Germinal center (tissue), 1 donor: ENCODE measurements at regions not wholly inside any gene's neighbourhood (a gene's known extent, or its start where the extent isn't known, plus 50 kb on each side); places are given as distances from the start of the nearest gene placed in this dataset.
"Not testable (repeated sequence)": the region's sequence is repeated elsewhere in the genome, so short reads cannot be mapped to it uniquely, and the experiment has no call there.

Source experiments
- DNase-seq: peaks from one replicate; pipeline ENCODE4 v3.0.0; 2012; ENCODE audit warnings: mixed read lengths, low spot score

DNA sequence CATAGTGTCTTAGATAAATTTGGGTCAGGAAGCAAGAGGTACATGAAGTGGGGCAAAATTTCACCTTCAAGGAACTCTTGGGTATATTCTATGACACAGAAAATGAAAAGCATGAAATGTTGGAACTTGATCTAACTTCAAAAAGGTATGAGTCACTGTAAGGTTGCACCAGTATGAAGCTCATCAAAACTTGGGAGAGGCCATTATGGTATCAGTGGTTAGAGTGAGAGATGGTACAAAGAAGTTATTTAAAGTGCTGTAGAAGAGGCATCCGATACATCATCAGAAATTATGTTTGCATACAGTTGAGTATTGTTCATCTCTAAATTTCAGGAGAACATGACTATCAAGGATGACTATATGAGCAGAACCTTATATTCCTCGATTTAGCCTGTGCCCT is 302.9 kb upstream of the SUCLG2 start:
- no peak for DNase-seq

DNA sequence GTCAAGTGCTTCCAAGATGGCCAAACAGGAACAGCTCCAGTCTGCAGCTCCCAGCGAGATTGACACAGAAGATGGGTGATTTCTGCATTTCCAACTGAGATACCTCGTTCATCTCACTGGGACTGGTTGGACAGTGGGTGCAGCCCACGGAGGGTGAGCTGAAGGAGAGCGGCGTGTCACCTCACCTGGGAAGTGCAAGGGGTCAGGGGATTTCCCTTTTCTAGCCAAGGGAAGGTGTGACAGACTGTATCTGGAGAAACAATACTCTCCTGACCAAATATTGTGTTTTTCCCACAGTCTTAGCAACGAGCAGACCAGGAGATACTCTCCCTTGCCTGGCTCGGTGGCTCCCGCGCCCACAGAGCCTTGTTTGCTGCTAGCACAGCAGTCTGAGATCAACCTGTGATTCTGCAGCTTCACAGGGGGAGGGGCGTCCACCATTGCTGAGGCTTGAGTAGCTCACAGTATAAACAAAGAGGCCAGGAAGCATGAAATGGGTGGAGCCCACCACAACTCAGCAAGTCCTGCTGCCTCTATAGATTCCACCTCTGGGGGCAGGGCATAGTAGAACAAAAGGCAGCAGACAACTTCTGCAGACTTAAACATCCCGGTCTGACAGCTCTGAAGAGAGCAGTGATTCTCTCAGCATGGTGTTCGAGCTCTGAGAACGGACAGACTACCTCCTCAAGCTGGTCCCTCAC is 293.5 kb upstream of the SUCLG2 start:
- no peak for DNase-seq

GRCh38 chr3:67946436-67946835 is 292.0 kb upstream of the SUCLG2 start:
- no peak for DNase-seq

DNA sequence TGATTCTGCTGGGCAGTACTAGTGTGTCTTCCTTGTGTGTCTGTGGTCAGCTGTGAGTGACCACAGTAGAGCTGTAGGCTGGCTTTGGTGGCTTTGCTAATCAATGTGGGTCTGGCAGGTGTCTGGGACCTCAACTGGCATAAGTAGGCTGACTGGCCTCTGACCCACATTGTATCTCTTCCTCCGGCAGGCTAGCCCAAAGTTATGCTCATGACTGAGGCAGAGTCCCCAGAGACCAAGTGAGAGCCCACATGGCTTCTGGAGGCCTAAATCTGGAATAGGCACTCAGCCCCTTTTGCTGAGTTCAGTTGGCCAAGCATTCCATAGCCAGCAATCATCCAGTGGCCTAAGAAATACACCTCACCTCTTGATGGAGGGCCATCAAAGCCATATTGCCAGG is 289.1 kb upstream of the SUCLG2 start:
- no peak for DNase-seq

- DNase-seq, result no peak
Measured at GRCh38 chr3:67941433-67942030, 287.1 kb upstream of the SUCLG2 start.

GRCh38 chr3:67940210-67940952 is 286.0 kb upstream of the SUCLG2 start:
- no peak for DNase-seq

- no peak for DNase-seq
Measured at GRCh38 chr3:67937498-67938118, 283.2 kb upstream of the SUCLG2 start.

GRCh38 chr3:67930394-67930793 is 276.0 kb upstream of the SUCLG2 start:
- DNase-seq, result not testable (repeated sequence)

DNA sequence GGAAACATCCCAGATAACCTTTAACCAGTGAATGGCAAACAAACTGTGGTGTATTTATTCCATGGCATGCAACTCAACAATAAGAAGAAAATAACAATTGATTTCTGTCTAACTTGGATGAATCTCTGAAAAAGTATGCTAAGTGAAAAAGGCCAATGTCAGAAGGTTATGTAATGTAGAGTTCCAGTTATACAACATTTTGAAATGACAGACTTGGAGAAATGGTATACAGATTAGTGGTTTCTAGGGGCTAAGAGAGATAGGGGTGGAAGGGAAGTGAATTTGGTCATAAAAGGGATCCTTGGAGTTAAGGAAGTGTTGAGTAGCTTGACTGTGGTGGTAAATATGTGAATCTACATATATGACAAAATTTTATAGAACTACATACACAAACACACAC is 269.4 kb upstream of the SUCLG2 start:
- DNase-seq, result no peak

GRCh38 chr3:67920969-67921368 is 266.6 kb upstream of the SUCLG2 start:
- DNase-seq, result no peak

GRCh38 chr3:67920311-67920710 is 265.9 kb upstream of the SUCLG2 start:
- DNase-seq, result no peak

DNA sequence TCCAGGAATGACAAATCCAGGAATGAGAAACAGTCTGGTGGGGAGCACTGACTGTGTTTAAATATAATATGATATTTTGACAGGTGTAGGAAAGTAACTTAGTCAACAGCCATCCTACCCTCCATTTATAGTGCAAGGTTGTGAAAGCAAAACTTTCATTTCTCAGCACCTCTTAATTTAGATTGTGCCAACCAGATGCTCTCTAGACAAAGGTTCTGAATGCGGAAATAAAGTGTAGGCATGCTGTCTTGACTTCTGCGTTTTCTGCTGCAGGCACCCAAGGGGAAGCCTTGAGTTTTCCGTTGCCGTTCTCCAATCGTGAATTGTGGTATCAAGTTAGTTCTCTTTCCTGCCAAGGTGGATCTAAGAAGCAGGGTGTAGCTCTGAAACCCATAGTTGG is 261.9 kb upstream of the SUCLG2 start:
- no peak for DNase-seq

GRCh38 chr3:67907735-67908134 is 253.3 kb upstream of the SUCLG2 start:
- no peak for DNase-seq

DNA sequence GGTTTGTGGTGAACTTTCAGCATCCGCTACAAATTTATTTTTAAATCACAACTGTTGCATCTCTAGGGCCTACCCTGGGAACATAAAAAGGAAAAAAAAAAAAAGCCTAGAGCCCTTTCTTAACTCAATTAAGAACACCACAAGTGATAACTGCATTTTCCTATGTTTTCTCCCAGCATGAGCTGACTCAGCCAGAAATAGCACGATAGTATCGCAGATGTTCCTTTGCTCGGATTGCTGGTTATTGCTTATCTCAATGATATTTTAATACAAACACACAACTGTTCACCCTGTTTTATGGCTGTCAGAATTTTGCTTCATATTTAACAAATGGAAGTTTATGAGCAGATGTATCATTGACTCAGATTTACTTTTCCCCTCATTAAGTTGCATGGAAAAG is 251.8 kb upstream of the SUCLG2 start:
- DNase-seq, result no peak

DNA sequence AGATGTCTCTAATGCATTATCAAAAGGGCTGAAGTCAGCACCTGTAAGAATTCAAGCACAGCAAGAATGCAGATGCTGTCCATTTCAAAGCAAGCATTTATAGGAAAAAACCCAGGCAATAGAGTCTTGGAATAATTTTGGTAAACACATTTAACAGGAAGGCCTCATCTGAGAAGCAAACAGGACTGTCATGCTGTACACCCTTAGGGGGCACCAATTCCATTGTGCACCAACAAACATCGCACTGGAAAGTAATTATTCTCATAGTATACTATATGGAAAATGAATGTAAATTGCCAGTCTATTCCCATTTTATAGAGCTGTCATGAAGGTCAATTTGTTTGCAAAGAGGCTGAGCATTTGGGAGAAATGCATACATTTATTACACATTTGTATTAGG is 247.3 kb upstream of the SUCLG2 start:
- no peak for DNase-seq

- DNase-seq, result peak; percentile 3
Measured at GRCh38 chr3:67898916-67899315, 244.5 kb upstream of the SUCLG2 start.

DNA sequence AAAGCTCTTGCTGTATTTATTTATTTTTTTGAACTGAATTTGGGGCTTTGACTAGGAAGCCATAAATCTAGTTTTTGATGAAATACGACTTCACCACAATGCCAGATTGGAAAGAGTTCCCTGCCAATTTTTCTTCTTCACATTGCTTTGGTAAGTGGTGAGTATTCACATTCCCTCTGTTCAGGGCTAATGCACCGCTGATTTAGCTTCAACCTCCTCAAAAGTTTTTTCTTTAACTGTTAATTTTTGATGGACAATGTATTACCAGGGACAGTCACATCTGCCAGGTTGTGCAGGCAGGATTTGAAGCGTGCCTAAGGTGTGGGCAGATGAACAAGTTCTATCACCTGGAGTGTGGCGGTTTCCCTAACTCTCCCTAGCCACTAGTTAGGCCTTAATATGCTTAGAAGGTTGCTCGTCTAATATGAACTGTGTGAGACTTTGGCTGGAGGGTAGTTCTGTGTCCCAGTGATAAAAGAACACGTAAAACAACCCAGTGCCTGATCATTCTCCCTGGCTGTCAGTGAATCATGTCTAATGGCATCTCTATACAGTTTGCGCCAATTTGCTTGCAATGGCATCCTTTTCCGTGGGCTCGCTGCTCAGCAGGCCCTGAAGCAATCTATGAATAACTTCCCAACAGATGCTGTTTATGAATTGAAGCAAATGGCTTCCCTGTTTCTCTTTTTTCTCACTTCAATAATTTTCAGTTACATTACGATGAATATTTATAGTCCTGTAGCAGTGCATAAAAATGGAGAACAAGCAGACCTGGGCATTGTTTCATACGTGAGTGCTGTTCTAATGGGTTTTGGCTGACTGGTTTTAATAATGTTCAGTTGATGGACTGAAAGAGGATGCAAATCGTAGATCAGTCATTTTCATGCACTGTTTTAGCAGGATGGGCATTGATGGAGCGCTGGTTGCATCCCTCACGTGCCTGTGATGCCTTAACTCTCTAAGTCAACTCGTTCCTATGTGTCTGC is 243.2 kb upstream of the SUCLG2 start:
- peak; percentile 51 for DNase-seq

- DNase-seq, result no peak
Measured at GRCh38 chr3:67896130-67896529, 241.7 kb upstream of the SUCLG2 start.

GRCh38 chr3:67894510-67894909 is 240.1 kb upstream of the SUCLG2 start:
- no peak for DNase-seq

DNA sequence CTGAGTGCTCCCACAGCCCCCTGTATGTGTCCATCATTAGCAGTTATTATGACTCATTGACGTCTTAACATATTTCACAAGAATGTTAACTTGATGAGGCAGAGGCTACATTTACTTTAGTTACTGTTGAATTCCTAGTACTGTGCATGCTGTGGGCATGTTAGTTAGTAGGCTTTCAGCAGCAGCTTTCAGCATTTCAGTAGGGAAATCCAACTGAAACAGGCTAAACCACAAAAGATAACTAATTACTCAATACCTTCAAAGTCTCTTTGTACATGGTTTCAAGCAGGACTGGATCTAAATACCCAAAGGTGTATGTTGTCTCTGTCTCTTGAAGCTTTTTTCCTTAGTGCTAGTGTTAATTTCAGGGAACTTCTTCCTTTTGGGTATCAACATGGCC is 229.9 kb upstream of the SUCLG2 start:
- DNase-seq, result no peak

- no peak for DNase-seq
Measured at GRCh38 chr3:67883766-67884165, 229.4 kb upstream of the SUCLG2 start.

DNA sequence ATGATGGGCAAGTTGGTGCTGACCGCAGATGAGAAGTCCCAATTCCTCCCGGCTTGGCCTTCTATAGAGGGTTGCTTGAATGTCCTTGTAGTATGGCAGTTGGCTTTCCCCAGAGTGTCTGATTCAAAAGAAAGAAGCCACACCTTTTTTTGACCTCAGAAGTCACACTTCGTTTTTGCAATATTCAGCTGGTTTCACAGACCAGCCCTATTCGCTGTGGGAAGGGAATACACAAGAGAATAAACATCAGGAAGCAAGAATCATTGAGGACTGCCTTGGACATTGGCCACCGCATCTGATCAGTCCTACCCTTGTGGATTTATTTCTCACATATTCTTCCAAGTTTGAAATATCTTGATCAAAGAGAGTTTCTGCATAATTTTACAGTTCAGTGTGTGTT is 228.6 kb upstream of the SUCLG2 start:
- DNase-seq, result no peak
